Eye (tissue), 1 donor: ENCODE measurements at regions not wholly inside any gene's neighbourhood (a gene's known extent, or its start where the extent isn't known, plus 50 kb on each side); places are given as distances from the start of the nearest gene placed in this dataset.
A peak's percentile ranks its signal among the peaks of the same experiment; 100 is the strongest.

Source experiments
- DNase-seq: peaks from one replicate; pipeline ENCODE4 v3.0.0-alpha.2; 2015

GRCh38 chr6:134738211-134738885 is 211.6 kb downstream of the ALDH8A1 start:
- DNase-seq = no peak

- DNase-seq = no peak
Observed at GRCh38 chr6:134735461-134735860, 214.4 kb downstream of the ALDH8A1 start.

- DNase-seq = no peak
Observed at GRCh38 chr6:134734312-134734869, 215.5 kb downstream of the ALDH8A1 start.

- no peak for DNase-seq
Observed at GRCh38 chr6:134733801-134734200, 216.1 kb downstream of the ALDH8A1 start.

- DNase-seq = no peak
Observed at GRCh38 chr6:134732763-134733162, 217.1 kb downstream of the ALDH8A1 start.

- DNase-seq = no peak
Observed at GRCh38 chr6:134731615-134732014, 218.3 kb downstream of the ALDH8A1 start.

GRCh38 chr6:134730013-134730412 is 219.9 kb downstream of the ALDH8A1 start:
- DNase-seq = no peak

GRCh38 chr6:134729561-134729960 is 220.3 kb downstream of the ALDH8A1 start:
- DNase-seq = no peak

GRCh38 chr6:134727081-134727480 is 222.8 kb downstream of the ALDH8A1 start:
- DNase-seq = no peak

GRCh38 chr6:134725590-134725989 is 224.3 kb downstream of the ALDH8A1 start:
- no peak for DNase-seq

GRCh38 chr6:134724771-134725340 is 225.0 kb downstream of the ALDH8A1 start:
- no peak for DNase-seq

GRCh38 chr6:134723081-134723871 is 226.6 kb downstream of the ALDH8A1 start:
- DNase-seq = peak; percentile 48

GRCh38 chr6:134722200-134722870 is 227.6 kb downstream of the ALDH8A1 start:
- peak; percentile 71 for DNase-seq

GRCh38 chr6:134721060-134721405 is 228.9 kb downstream of the ALDH8A1 start:
- DNase-seq = no peak

GRCh38 chr6:134720353-134721059 is 229.4 kb downstream of the ALDH8A1 start:
- no peak for DNase-seq

GRCh38 chr6:134719911-134720310 is 230.0 kb downstream of the ALDH8A1 start:
- no peak for DNase-seq

- DNase-seq = no peak
Observed at GRCh38 chr6:134719286-134719685, 230.6 kb downstream of the ALDH8A1 start.

- DNase-seq = no peak
Observed at GRCh38 chr6:134714679-134715078, 235.2 kb downstream of the ALDH8A1 start.

- no peak for DNase-seq
Observed at GRCh38 chr6:134714113-134714512, 235.8 kb downstream of the ALDH8A1 start.

- DNase-seq = no peak
Observed at GRCh38 chr6:134712311-134712710, 237.6 kb downstream of the ALDH8A1 start.

- no peak for DNase-seq
Observed at GRCh38 chr6:134708079-134708478, 241.8 kb downstream of the ALDH8A1 start.

- peak; percentile 49 for DNase-seq
Observed at GRCh38 chr6:134707342-134708031, 242.4 kb downstream of the ALDH8A1 start.
